ENCODE measurements at regions not wholly inside any gene's neighbourhood (a gene's known extent, or its start where the extent isn't known, plus 50 kb on each side); places are given as distances from the start of the nearest gene placed in this dataset.

GRCh38 chr2:75311993-75312392, 112.7 kb upstream of the TACR1 start (continued):
- TF ChIP-seq POU2F2 (IDR thresholded peaks at IDR 0.05; ENCODE audit: borderline replicate concordance, low read depth, low read length) (peak; percentile 46; the same call in 1 of the 3 replicates), MYB (IDR thresholded peaks at IDR 0.05; ENCODE audit: borderline replicate concordance, low read depth, low read length) (no peak), FOXM1 (IDR thresholded peaks at IDR 0.05; ENCODE audit: low read depth, low read length) (peak; percentile 48; the same call in 1 of the 2 replicates), TAF1 (IDR thresholded peaks at IDR 0.05; ENCODE audit: borderline replicate concordance, low read depth, low read length) (no peak), SKIL (IDR thresholded peaks at IDR 0.05; ENCODE audit: low read depth, poor library complexity, severe bottlenecking) (peak; percentile 64), FOXK2 (IDR thresholded peaks at IDR 0.05) (no peak), NR2F1 (conservative IDR thresholded peaks at IDR 0.05) (peak; percentile 76), CHD2 (IDR thresholded peaks at IDR 0.05; ENCODE audit: borderline replicate concordance, low read depth, low read length) (peak; percentile 23; the same call in 1 of the 2 replicates), SP1 (IDR thresholded peaks at IDR 0.05; ENCODE audit: low read depth, low read length) (no peak), CUX1 (IDR thresholded peaks at IDR 0.05; ENCODE audit: insufficient replicate concordance, low read depth, low read length) (peak; percentile 19), NKRF (conservative IDR thresholded peaks at IDR 0.05) (no peak), ESRRA (IDR thresholded peaks at IDR 0.05; ENCODE audit: low read length) (no peak), MXI1 (IDR thresholded peaks at IDR 0.05; ENCODE audit: low read depth, low read length) (peak; percentile 53; the same call in 1 of the 2 replicates), KLF5 (IDR thresholded peaks at IDR 0.05; ENCODE audit: partially characterized antibody) (no peak), SUPT20H (IDR thresholded peaks at IDR 0.05; ENCODE audit: borderline replicate concordance, control insufficient read depth, low read depth, low read length) (no peak), BHLHE40 (IDR thresholded peaks at IDR 0.05; ENCODE audit: borderline replicate concordance in 1 of 2, low read depth in 2 of 2, low read length in 1 of 2) (peak; percentile 47 to 48; a peak in 2 of 4 replicates), E2F4 (IDR thresholded peaks at IDR 0.05; ENCODE audit: low read depth, low read length) (no peak), BCL11A (IDR thresholded peaks at IDR 0.05; ENCODE audit: low read depth, low read length) (no peak), ELK1 (IDR thresholded peaks at IDR 0.05; ENCODE audit: low read depth, low read length) (no peak)

All from GM12878 (cell line).